Mesendoderm (in vitro differentiated cells): ENCODE measurements at regions not wholly inside any gene's neighbourhood (a gene's known extent, or its start where the extent isn't known, plus 50 kb on each side); places are given as distances from the start of the nearest gene placed in this dataset.

Experiments
- DNase-seq: peaks from one replicate; pipeline ENCODE4 v3.0.0; 2013
- H2AK5ac ChIP-seq: 2 replicates; pipeline ENCODE4 v1.6.1; 2013; ENCODE audit warnings: low read length, inconsistent platforms
- H2BK120ac ChIP-seq: 2 replicates; pipeline ENCODE4 v1.6.1; 2013; ENCODE audit warnings: low read depth, mild to moderate bottlenecking, low read length, moderate library complexity, mixed read lengths
- H2BK15ac ChIP-seq: replicated peaks from 2 replicates; pipeline ENCODE4 v1.6.1; 2013; ENCODE audit warnings: low read depth, mild to moderate bottlenecking, moderate library complexity
- H2BK5ac ChIP-seq: 2 replicates; pipeline ENCODE4 v1.6.1; 2013; ENCODE audit warnings: low read length, inconsistent platforms
- H3K18ac ChIP-seq: 2 replicates; pipeline ENCODE4 v1.6.1; 2013; ENCODE audit warnings: mild to moderate bottlenecking, low read length, mixed read lengths
- H3K23ac ChIP-seq: one replicate; pipeline ENCODE4 v1.6.1; 2013; ENCODE audit warnings: low read length
- H3K27ac ChIP-seq: 2 replicates; pipeline ENCODE4 v1.5.1; 2013; ENCODE audit warnings: low read depth, mild to moderate bottlenecking, inconsistent platforms, low read length, moderate library complexity
- H3K27me3 ChIP-seq: 2 replicates; pipeline ENCODE4 v1.6.1; 2013; ENCODE audit warnings: low read length, control low read depth, mild to moderate bottlenecking, inconsistent platforms; ENCODE audit not compliant: insufficient read depth, poor library complexity
- H3K36me3 ChIP-seq: 2 replicates; pipeline ENCODE4 v1.6.1; 2013; ENCODE audit warnings: low read length, inconsistent platforms; ENCODE audit not compliant: control insufficient read depth, insufficient read depth
- H3K4ac ChIP-seq: one replicate; pipeline ENCODE4 v1.6.1; 2013; ENCODE audit warnings: low read depth, mild to moderate bottlenecking, low read length, moderate library complexity
- H3K4me1 ChIP-seq: 2 replicates; pipeline ENCODE4 v1.6.1; 2013; ENCODE audit warnings: low read depth, low read length, inconsistent platforms; ENCODE audit not compliant: control insufficient read depth
- H3K4me2 ChIP-seq: 2 replicates; pipeline ENCODE4 v1.6.1; 2013; ENCODE audit warnings: low read length
- H3K4me3 ChIP-seq: 2 replicates; pipeline ENCODE4 v1.5.1; 2013; ENCODE audit warnings: mild to moderate bottlenecking, low read length
- H3K56ac ChIP-seq: one replicate; pipeline ENCODE4 v1.6.1; 2013; ENCODE audit warnings: low read length
- H3K79me1 ChIP-seq: 2 replicates; pipeline ENCODE4 v1.6.1; 2013; ENCODE audit warnings: low read length, inconsistent platforms
- H3K79me2 ChIP-seq: 2 replicates; pipeline ENCODE4 v1.6.1; 2013; ENCODE audit warnings: mild to moderate bottlenecking, low read length; ENCODE audit not compliant: control insufficient read depth, insufficient read depth
- H3K9ac ChIP-seq: 2 replicates; pipeline ENCODE4 v1.6.1; 2013; ENCODE audit warnings: low read length, inconsistent platforms
- H4K5ac ChIP-seq: one replicate; pipeline ENCODE4 v1.6.1; 2013; ENCODE audit warnings: low read length
- H4K8ac ChIP-seq: one replicate; pipeline ENCODE4 v1.6.1; 2013; ENCODE audit warnings: low read depth, mild to moderate bottlenecking, control low read depth, low read length, moderate library complexity
- WGBS: extraction: QIAGEN DNeasy Blood & Tissue Kit; methylation state at CpG from one replicate; pipeline ENCODE4 v1.1.7; 2013; ENCODE audit warnings: low lambda C conversion rate, missing lambda C conversion rate; ENCODE audit not compliant: insufficient coverage; ENCODE audit errors: extremely low coverage; 5-methylcytosine and 5-hydroxymethylcytosine counted together

- Histone ChIP-seq H3K4me1 (no peaks in the 10 kb centered on the region), H3K79me1 (no peaks in the 10 kb centered on the region), H4K8ac (no peak overlapping the region), H3K4me2 (peak overlapping the region; percentile 27), H2BK120ac (no peak overlapping the region), H4K5ac (no peak overlapping the region), H3K79me2 (no peaks in the 10 kb centered on the region), H3K36me3 (no peaks in the 10 kb centered on the region), H3K23ac (no peak overlapping the region), H3K4ac (no peak overlapping the region), H3K27ac (no peak overlapping the region), H3K18ac (no peak overlapping the region), H2BK15ac (no peak overlapping the region), H3K9ac (peak overlapping the region; percentile 40), H3K27me3 (peaks cover 28% of the 10 kb centered on the region), H3K4me3 (no peak overlapping the region), H2AK5ac (no peak overlapping the region), H2BK5ac (no peak overlapping the region), H3K56ac (peak overlapping the region; percentile 70)
- WGBS, result no CpG with 5 or more reads among the region's 90 CpGs
- peak; percentile 43 for DNase-seq
Measured at GRCh38 chr5:73381590-73382400, 66.8 kb downstream of the FOXD1 start.

GRCh38 chr5:73380710-73381589, 67.6 kb downstream of the FOXD1 start:
- H4K5ac ChIP-seq, result no peak overlapping the region
- no peaks in the 10 kb centered on the region for H3K79me1 ChIP-seq
- no peak overlapping the region for H4K8ac ChIP-seq
- peak; percentile 39 for DNase-seq
- H2BK15ac ChIP-seq, result no peak overlapping the region
- H3K36me3 ChIP-seq, result no peaks in the 10 kb centered on the region
- no peak overlapping the region for H3K27ac ChIP-seq
- H3K23ac ChIP-seq, result no peak overlapping the region
- H3K9ac ChIP-seq, result no peak overlapping the region
- no peak overlapping the region for H2AK5ac ChIP-seq
- H3K4me1 ChIP-seq, result no peaks in the 10 kb centered on the region
- H3K4me2 ChIP-seq, result no peak overlapping the region
- H3K4me3 ChIP-seq, result no peak overlapping the region
- H3K56ac ChIP-seq, result no peak overlapping the region
- no CpG with 5 or more reads among the region's 54 CpGs for WGBS
- H3K18ac ChIP-seq, result no peak overlapping the region
- H2BK5ac ChIP-seq, result no peak overlapping the region
- H2BK120ac ChIP-seq, result no peak overlapping the region
- no peaks in the 10 kb centered on the region for H3K79me2 ChIP-seq
- H3K4ac ChIP-seq, result no peak overlapping the region
- peaks cover 28% of the 10 kb centered on the region for H3K27me3 ChIP-seq

GRCh38 chr5:73380041-73380440, 68.5 kb downstream of the FOXD1 start:
- Histone ChIP-seq H3K79me2 (no peaks in the 10 kb centered on the region), H3K23ac (peak overlapping the region; percentile 45), H2BK5ac (no peak overlapping the region), H3K4me1 (no peaks in the 10 kb centered on the region), H3K27ac (no peak overlapping the region), H2AK5ac (no peak overlapping the region), H3K4me2 (no peak overlapping the region), H2BK15ac (no peak overlapping the region), H4K5ac (no peak overlapping the region), H3K9ac (no peak overlapping the region), H3K4me3 (no peak overlapping the region), H3K27me3 (peaks cover 28% of the 10 kb centered on the region), H3K36me3 (no peaks in the 10 kb centered on the region), H3K79me1 (no peaks in the 10 kb centered on the region), H4K8ac (no peak overlapping the region), H3K56ac (no peak overlapping the region), H3K4ac (no peak overlapping the region), H3K18ac (no peak overlapping the region), H2BK120ac (no peak overlapping the region)
- no peak for DNase-seq
- WGBS, result no CpG with 5 or more reads among the region's 19 CpGs

DNA sequence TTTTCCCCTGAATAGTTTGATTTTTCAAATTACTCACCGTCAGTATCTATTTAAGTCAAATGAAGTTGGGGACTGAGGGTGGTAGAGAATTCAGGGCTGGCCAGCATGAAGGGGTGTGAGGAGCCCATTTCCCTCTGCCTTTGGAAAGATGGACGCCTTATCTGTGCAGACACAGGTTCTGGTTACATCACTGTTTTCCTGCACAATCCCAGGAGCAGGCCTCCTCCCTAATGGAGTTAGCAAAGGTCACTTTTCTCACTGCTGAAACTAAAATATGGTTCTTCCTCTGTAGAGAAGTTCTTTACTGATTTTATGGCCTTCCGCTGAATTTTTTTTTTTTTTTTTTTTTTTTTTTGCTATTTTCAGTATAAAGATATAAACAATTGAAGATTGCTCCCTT, 69.1 kb downstream of the FOXD1 start:
- no peak overlapping the region for H2AK5ac ChIP-seq
- H3K23ac ChIP-seq, result no peak overlapping the region
- H3K79me1 ChIP-seq, result no peaks in the 10 kb centered on the region
- H3K79me2 ChIP-seq, result no peaks in the 10 kb centered on the region
- no peak for DNase-seq
- no peak overlapping the region for H4K8ac ChIP-seq
- H3K56ac ChIP-seq, result no peak overlapping the region
- no peak overlapping the region for H2BK120ac ChIP-seq
- no peak overlapping the region for H3K18ac ChIP-seq
- no peak overlapping the region for H3K27ac ChIP-seq
- H3K4me2 ChIP-seq, result no peak overlapping the region
- H3K9ac ChIP-seq, result no peak overlapping the region
- H3K4me3 ChIP-seq, result no peak overlapping the region
- peaks cover 28% of the 10 kb centered on the region for H3K27me3 ChIP-seq
- WGBS, result no CpG with 5 or more reads among the region's 3 CpGs
- H2BK15ac ChIP-seq, result no peak overlapping the region
- no peaks in the 10 kb centered on the region for H3K36me3 ChIP-seq
- H3K4me1 ChIP-seq, result no peaks in the 10 kb centered on the region
- H3K4ac ChIP-seq, result no peak overlapping the region
- H4K5ac ChIP-seq, result no peak overlapping the region
- no peak overlapping the region for H2BK5ac ChIP-seq

GRCh38 chr5:73378765-73379164, 69.8 kb downstream of the FOXD1 start:
- no peak overlapping the region for H4K8ac ChIP-seq
- WGBS, result no CpG with 5 or more reads among the region's 1 CpG
- H3K36me3 ChIP-seq, result no peaks in the 10 kb centered on the region
- no peaks in the 10 kb centered on the region for H3K79me2 ChIP-seq
- H3K4me1 ChIP-seq, result no peaks in the 10 kb centered on the region
- H3K79me1 ChIP-seq, result no peaks in the 10 kb centered on the region
- H3K56ac ChIP-seq, result no peak overlapping the region
- DNase-seq, result no peak
- H3K27me3 ChIP-seq, result peaks cover 28% of the 10 kb centered on the region
- no peak overlapping the region for H2BK15ac ChIP-seq
- no peak overlapping the region for H2BK120ac ChIP-seq
- H2BK5ac ChIP-seq, result no peak overlapping the region
- no peak overlapping the region for H3K9ac ChIP-seq
- H3K18ac ChIP-seq, result no peak overlapping the region
- H3K4ac ChIP-seq, result no peak overlapping the region
- no peak overlapping the region for H3K23ac ChIP-seq
- no peak overlapping the region for H3K27ac ChIP-seq
- no peak overlapping the region for H3K4me2 ChIP-seq
- no peak overlapping the region for H4K5ac ChIP-seq
- no peak overlapping the region for H3K4me3 ChIP-seq
- H2AK5ac ChIP-seq, result no peak overlapping the region
